Calu3 (cell line): ENCODE measurements at regions not wholly inside any gene's neighbourhood (a gene's known extent, or its start where the extent isn't known, plus 50 kb on each side); places are given as distances from the start of the nearest gene placed in this dataset.

Experiments
- BruUV-seq: library from RNA; stranded (reverse); fragments of 400-500 nt; replicated peaks from 2 replicates; lab custom pipeline; 2021; lab: Mats Ljungman, UMichigan
- CTCF ChIA-PET: fragments of 300-600 bp; sonication (Branson Sonifier 250); formaldehyde crosslinking; loops from one replicate; lab custom pipeline; 2022; ENCODE audit warnings: antibody characterized with exemption; lab: Charles Lee
- DNase-seq: peaks from one replicate; pipeline ENCODE4 v3.0.0; 2022
- H3K27ac Mint-ChIP-seq: one replicate; pipeline ENCODE4 v1.8.0; 2022; ENCODE audit warnings: mixed read lengths; ENCODE audit not compliant: unreplicated experiment
- H3K27me3 Mint-ChIP-seq: one replicate; pipeline ENCODE4 v1.8.0; 2022; ENCODE audit warnings: mixed read lengths; ENCODE audit not compliant: unreplicated experiment
- H3K36me3 Mint-ChIP-seq: one replicate; pipeline ENCODE4 v1.8.0; 2022; ENCODE audit warnings: mild to moderate bottlenecking, moderate library complexity, mixed read lengths; ENCODE audit not compliant: insufficient read depth, unreplicated experiment
- H3K4me1 Mint-ChIP-seq: one replicate; pipeline ENCODE4 v1.8.0; 2022; ENCODE audit warnings: mild to moderate bottlenecking, low read depth, mixed read lengths; ENCODE audit not compliant: unreplicated experiment
- H3K4me3 Mint-ChIP-seq: one replicate; pipeline ENCODE4 v1.8.0; 2022; ENCODE audit warnings: mild to moderate bottlenecking, low read depth, moderate library complexity, mixed read lengths; ENCODE audit not compliant: unreplicated experiment
- H3K9me3 Mint-ChIP-seq: one replicate; pipeline ENCODE4 v1.8.0; 2022; ENCODE audit warnings: low read depth, mixed read lengths; ENCODE audit not compliant: unreplicated experiment
- CTCF ChIP-seq: fragments of 200-600 bp; IDR thresholded peaks from one replicate; pipeline ENCODE4 v1.8.0; 2022; ENCODE audit warnings: antibody characterized with exemption; ENCODE audit not compliant: unreplicated experiment
- intact Hi-C: fragments of 100-400 bp; cut with micrococcal nuclease; formaldehyde crosslinking; loops from one replicate; pipeline ENCODE4 v1.10.0; 2022; ENCODE audit not compliant: unreplicated experiment

DNA sequence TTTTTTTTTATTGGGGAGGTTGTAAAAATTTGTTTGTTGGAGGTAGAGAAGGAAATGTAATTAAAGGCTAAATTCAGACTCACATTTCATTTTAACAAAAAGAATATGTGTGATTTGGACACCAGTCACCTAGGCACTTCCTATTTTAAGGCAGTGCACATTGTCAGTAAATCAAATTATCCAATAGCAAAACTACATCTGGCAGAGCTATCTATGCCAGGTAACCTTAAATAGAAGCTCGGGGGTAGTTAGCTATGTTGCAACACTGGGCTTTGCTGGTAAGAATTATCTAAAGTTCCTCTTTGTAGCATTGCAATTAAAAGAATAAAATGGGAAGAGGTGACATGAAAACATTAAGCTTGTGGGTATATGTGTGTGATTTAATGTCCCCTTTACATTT is 1064.4 kb upstream of the ZEB2 start:
- no peaks in the 10 kb centered on the region for H3K9me3 Mint-ChIP-seq
- H3K36me3 Mint-ChIP-seq, result no peaks in the 10 kb centered on the region
- H3K27me3 Mint-ChIP-seq, result no peaks in the 10 kb centered on the region
- no peak overlapping the region for H3K4me3 Mint-ChIP-seq
- no peak for TF ChIP-seq CTCF
- H3K4me1 Mint-ChIP-seq, result no peaks in the 10 kb centered on the region
- no peak for DNase-seq
- intact Hi-C loops, result no loop called here
- CTCF ChIA-PET, result no interaction called here
- no peak overlapping the region for H3K27ac Mint-ChIP-seq
- BruUV-seq, result no TSS peak

DNA sequence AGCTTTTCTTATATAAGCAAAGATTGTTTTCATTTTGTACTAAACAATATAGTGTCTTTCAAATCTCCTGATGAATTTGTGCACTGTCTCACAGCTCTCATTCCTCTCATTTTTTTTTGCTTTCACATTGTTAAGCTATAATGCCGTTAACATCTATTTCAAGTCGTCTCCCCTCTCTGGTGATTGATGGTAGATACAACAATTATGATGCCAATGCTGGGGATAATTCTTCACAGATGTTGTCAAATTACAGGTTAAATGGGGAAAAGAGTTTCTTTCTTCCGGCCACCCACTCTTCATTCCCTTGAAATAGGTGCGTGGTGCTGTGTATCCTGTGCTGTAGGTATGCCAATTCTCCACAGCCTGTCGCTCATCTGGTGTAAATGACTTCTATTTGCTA is 1053.7 kb upstream of the ZEB2 start:
- DNase-seq, result no peak
- Mint-ChIP-seq H3K9me3 (peaks cover 7% of the 10 kb centered on the region), H3K4me3 (no peak overlapping the region), H3K36me3 (no peaks in the 10 kb centered on the region), H3K27me3 (no peaks in the 10 kb centered on the region), H3K27ac (no peak overlapping the region), H3K4me1 (no peaks in the 10 kb centered on the region)
- CTCF ChIA-PET, result no interaction called here
- no TSS peak for BruUV-seq
- no peak for TF ChIP-seq CTCF
- intact Hi-C loops, result no loop called here

DNA sequence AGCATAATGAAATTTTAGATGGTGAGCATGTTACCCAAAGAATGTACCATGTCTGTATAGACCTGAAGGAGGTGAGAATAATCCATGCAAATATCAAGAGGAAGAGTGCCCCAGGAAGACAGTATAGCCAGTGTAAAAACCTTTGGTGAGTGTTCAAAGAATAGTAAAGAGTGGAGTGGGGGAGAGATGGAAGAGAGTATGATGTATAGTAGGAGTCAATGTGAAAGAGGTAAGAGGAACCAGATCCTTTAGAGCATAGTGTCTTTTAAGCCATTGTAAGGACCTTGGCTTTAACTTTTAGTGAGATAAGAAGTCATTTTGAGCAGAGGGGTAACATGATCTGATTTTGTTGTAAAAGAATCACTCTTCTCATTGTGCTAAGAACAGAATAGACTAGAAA is 1052.3 kb upstream of the ZEB2 start:
- H3K9me3 Mint-ChIP-seq, result peaks cover 7% of the 10 kb centered on the region
- intact Hi-C loops, result no loop called here
- TF ChIP-seq CTCF, result no peak
- H3K4me1 Mint-ChIP-seq, result no peaks in the 10 kb centered on the region
- CTCF ChIA-PET, result interaction anchor here (0.7 kb wide), 1 partner anchor 963 kb away, joined by 3 read pairs; no protein-coding TSS in a partner anchor
- H3K4me3 Mint-ChIP-seq, result no peak overlapping the region
- no TSS peak for BruUV-seq
- H3K27me3 Mint-ChIP-seq, result no peaks in the 10 kb centered on the region
- no peak overlapping the region for H3K27ac Mint-ChIP-seq
- H3K36me3 Mint-ChIP-seq, result no peaks in the 10 kb centered on the region
- no peak for DNase-seq

DNA sequence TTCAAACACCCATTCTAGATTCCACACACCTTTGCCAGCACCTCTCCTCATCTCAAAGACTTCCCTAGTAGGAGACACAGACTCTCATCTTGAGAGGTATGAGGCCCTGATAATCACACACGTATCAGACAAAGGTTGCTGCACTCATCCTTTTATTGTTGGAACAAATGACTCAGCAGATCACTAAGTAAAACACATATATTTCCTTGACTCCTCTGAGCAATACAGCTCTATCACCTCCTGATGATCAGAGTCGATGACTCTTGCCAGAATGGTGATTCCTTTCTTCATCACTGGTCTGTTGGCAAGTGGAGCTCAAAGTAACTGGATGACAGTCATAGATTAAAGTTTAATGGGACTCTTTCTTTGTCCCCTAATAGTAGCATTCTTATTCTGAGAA is 1049.2 kb upstream of the ZEB2 start:
- CTCF ChIA-PET, result no interaction called here
- no peak overlapping the region for H3K27ac Mint-ChIP-seq
- H3K4me3 Mint-ChIP-seq, result no peak overlapping the region
- BruUV-seq, result no TSS peak
- peaks cover 7% of the 10 kb centered on the region for H3K9me3 Mint-ChIP-seq
- H3K4me1 Mint-ChIP-seq, result no peaks in the 10 kb centered on the region
- H3K27me3 Mint-ChIP-seq, result no peaks in the 10 kb centered on the region
- peaks cover 4% of the 10 kb centered on the region for H3K36me3 Mint-ChIP-seq
- intact Hi-C loops, result no loop called here
- DNase-seq, result no peak
- TF ChIP-seq CTCF, result no peak
